Myocyte (in vitro differentiated cells): ENCODE measurements at regions not wholly inside any gene's neighbourhood (a gene's known extent, or its start where the extent isn't known, plus 50 kb on each side); places are given as distances from the start of the nearest gene placed in this dataset.

ENCODE experiments used
- DNase-seq: peaks from one replicate; pipeline ENCODE4 v3.0.0-alpha.2; 2012; ENCODE audit warnings: low read depth

- DNase-seq, result no peak
Measured at GRCh38 chr9:108017671-108018070, 528.1 kb upstream of the KLF4 start.

- DNase-seq, result no peak
Measured at GRCh38 chr9:108016446-108016845, 526.9 kb upstream of the KLF4 start.

DNA sequence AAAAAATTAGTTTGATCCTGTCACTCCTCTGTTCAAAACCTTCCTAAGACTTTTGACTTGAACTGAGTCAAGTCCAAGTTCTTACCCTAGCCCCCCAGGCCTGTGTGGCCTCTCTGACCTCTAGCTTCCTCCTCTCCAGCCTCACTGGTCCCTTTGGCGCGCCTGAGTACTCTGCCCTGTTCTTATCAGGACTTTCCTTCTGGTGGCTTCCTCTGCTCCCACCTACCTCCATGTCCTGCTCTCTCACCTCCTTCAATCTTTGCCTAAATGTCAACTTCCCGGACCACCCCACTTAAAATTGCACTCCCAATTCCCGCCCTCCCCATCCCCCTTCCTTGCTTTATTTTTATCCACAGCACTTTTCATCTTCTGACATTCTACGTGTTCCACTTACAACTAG lies 526.1 kb upstream of the KLF4 start:
- DNase-seq, result no peak

- no peak for DNase-seq
Measured at GRCh38 chr9:108014353-108014752, 524.8 kb upstream of the KLF4 start.

- no peak for DNase-seq
Measured at GRCh38 chr9:108012886-108013665, 523.5 kb upstream of the KLF4 start.

GRCh38 chr9:108012405-108012804 lies 522.8 kb upstream of the KLF4 start:
- no peak for DNase-seq

DNA sequence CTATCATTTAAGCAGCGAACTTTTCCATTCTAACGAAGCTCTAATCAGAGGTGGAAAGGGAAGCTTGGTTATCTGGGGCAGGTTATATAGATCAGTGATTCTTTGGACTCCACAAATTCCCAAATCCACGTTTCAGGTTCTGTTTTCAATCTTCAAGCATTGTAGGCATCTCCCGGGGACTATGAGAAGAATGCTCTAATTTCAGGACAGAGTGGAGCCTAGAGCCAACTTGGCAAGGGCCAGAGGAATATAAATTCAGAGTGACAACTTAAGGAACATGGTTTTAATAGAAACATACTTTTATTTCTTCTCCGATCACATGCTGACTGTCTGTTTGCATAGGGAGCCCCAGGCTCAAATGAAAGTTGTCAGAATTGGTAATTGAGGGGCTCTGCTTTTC lies 514.0 kb upstream of the KLF4 start:
- DNase-seq, result no peak

DNA sequence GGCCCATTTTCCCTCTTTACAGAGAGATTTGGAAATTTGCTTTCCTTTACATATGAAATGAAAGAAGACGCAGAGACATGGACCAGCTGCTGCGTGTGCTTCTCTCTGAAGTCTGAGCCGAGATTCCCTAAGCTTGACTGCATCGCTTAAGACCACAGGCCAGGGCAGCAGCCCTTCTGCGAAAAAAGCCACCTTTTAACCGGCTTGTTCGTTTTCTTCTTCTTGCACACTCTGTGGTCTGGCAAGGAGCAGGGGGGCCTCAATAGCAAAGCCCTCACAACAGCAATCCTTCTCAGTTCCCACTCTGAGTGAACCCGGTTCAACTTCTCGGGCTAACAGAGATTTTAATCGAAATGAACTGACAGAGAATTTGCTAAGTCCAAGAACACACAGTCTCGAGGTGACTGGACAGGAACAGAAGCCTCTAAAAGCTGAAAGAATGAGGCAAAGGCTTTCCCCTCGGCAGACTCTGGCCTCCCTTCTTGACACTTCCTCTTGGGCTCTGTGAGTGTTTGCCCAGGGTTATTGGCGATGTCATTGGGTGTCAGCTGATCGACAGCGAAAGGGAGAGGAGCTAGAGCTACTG lies 512.9 kb upstream of the KLF4 start:
- DNase-seq, result no peak

- no peak for DNase-seq
Measured at GRCh38 chr9:108001237-108001636, 511.7 kb upstream of the KLF4 start.

DNA sequence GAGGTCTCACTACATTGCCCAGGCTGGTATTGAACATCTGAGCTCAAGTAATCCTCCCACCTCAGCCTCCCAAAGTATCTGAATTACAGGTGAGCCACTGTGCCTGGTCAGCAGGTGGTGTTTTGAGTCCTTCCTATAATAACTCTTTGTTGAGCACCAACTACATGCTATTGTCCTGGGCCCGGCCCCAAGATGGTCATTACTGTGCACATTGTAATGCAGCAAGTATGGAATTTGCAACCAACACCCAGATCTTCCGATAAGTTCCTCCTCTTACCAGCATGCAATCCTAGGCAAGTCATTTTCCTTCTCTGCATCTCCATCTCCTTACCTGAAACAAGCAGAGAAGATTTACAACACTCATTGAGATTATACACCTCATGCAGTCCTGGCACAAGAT lies 510.3 kb upstream of the KLF4 start:
- DNase-seq, result no peak

DNA sequence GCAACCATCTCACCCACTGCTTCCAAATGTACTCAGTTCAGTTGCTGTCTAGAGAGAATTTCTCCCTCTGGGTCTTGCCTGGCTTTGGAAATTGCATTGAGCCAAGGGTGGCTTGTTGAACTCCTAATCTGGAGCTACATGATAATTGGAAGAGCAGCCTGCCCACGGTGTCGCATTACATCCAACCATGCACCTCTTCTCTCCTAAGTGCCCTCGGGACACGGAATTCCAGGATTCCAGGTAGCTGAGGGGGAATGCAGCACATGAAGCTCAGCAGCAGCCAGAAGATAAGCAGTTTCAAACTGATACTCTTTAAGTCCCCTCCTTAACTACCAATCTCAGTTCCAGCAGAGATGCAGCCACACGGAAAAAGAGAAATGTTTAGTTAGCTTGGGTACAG lies 509.4 kb upstream of the KLF4 start:
- DNase-seq, result no peak

- DNase-seq, result no peak
Measured at GRCh38 chr9:107994648-107995047, 505.1 kb upstream of the KLF4 start.

- no peak for DNase-seq
Measured at GRCh38 chr9:107992271-107992670, 502.7 kb upstream of the KLF4 start.

DNA sequence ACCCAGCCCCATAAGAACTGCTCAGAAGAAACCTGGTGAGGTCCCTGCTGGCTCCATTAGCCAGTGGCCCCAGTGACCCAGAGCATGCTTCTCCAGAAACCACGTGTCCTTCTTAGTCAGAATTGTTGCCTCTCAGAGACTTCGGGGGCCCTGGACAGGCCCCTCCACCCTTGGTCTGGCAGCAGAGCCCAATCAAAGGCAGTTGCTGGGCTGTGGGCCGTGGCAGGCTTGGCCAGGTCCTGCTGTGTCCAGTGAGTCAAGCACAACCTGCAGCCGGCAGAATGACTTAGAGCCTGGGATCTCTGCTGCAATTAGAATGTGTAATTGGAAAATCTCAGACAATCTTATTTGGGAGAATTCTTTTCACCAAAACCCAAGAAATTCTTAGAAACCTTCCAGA lies 502.0 kb upstream of the KLF4 start:
- no peak for DNase-seq

DNA sequence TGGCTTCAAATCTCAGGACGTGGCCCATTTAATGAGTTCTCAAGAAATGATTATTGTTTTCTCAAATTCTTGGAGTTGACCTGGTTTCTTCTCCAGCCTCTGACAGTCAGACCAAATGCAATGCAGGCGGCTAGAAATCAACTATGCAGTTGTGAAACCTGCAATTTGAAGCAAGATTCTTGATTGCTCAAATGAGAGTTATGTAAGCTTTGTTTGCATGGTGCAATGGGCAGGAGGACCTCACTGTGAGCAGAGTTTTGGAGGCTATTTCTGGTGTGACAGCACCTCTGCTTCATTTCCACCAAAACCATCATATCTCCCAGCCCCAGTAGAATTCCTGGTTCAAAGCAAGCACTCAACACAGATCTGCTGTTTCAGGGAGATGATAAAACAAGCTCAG lies 500.0 kb upstream of the KLF4 start:
- DNase-seq, result no peak

DNA sequence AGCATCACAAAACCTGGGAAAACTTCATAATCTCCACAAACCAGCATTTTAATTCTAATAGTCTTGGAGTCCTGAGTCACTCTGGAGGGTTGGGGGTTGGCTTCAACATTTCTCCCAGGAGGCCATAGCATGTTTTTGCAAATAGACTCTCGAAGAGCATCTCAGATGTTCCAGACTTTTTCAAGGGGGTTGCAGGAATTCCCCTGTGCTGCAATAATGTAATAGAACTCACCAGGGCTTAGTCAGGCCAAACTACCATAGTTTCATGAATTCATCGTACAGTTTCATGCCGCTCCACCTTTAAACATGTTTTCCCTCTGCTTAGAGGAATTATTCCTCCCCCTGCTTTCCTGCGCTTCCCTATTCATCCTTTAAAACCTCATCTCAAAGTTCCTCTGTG lies 499.5 kb upstream of the KLF4 start:
- no peak for DNase-seq

DNA sequence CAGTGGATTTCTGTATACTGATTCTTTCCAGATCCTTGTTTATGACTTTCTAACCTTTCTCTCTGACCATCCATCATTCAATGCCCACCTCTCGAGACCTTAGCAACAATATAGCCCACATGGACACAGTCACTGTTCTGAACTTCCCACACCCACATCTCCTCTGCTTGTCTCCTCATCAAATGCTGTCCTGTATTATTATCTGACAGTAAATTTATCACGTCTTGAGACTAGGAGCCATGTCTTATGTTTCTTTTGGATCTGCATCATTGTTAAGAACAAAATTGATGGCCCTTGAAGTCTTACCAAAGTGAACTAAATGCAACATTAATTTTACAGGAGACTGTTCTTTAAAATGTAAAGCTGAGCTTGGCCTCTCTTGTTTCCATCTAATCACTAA lies 495.4 kb upstream of the KLF4 start:
- DNase-seq, result no peak

DNA sequence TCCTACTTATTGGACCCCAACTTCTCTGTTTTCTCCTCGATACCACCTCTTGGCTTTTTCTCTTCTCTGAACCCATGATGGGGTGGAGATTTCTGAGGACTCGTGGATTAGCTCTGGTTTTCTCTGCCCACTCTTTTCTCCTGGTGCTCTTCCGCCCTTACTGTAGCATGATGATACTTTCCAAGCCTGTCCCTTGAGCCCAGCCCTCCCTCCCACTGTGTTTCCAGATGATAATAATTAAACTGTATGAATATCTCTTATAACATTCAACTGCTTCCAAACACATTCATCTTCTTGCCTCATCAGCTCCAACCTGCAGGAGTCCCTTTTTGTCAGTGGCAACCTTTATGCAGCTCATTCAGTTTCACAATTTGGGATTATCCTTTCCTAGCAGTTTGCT lies 494.2 kb upstream of the KLF4 start:
- no peak for DNase-seq

GRCh38 chr9:107983181-107983603 lies 493.6 kb upstream of the KLF4 start:
- DNase-seq, result no peak

DNA sequence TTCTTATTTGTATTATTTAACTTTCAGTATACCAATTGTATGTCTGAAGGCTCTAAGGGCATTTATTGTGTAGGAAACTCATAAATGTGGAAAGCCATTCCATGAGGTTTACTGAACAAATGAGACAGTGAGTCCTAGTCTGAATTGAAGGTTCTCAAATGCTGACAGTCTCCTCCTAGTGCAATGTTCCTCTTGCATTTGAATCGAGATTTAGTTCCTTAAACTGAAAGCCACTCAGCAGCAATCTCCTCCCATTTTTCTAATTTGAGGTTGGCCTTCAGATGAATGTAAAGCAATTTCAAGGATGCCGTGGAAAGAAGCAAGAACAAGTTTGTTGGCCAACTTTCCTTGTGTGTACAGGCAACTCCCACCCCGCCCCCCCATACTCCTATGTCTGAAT lies 493.2 kb upstream of the KLF4 start:
- no peak for DNase-seq

- DNase-seq, result no peak
Measured at GRCh38 chr9:107982001-107982400, 492.4 kb upstream of the KLF4 start.

GRCh38 chr9:107980984-107981383 lies 491.4 kb upstream of the KLF4 start:
- no peak for DNase-seq

DNA sequence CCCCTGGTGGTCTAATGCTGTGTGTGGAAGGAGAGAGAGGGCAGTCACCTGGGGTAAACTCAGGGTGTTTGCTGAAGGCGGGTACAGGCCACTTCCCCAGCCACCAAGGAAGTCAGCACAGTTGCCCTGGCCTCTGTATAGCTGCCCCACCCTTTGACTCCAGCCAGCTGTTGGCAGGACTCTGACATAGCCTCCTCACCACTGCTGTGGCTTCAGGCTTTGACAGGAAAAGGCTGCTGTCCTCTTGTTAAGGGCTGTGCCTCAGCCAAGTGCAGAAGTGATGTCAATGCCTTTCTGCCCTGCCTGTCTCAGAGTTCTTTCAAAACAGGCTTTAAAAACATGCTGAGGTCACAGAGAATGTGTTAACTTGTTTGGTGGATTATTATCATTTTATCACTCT lies 487.2 kb upstream of the KLF4 start:
- DNase-seq, result peak; percentile 83
